NCI-H226 (cell line): ENCODE measurements at regions not wholly inside any gene's neighbourhood (a gene's known extent, or its start where the extent isn't known, plus 50 kb on each side); places are given as distances from the start of the nearest gene placed in this dataset.
A peak's percentile ranks its signal among the peaks of the same experiment; 100 is the strongest.
"Not testable (repeated sequence)": the region's sequence is repeated elsewhere in the genome, so short reads cannot be mapped to it uniquely, and the experiment has no call there.

Experiments
- DNase-seq: peaks from one replicate; pipeline ENCODE4 v3.0.0-alpha.2; 2015

- DNase-seq: no peak
Measured at GRCh38 chr1:221867003-221867402, 125.1 kb upstream of the DUSP10 start.

GRCh38 chr1:221865808-221866207, 123.9 kb upstream of the DUSP10 start:
- DNase-seq: no peak

- DNase-seq: no peak
Measured at GRCh38 chr1:221863635-221864034, 121.7 kb upstream of the DUSP10 start.

GRCh38 chr1:221862971-221863370, 121.1 kb upstream of the DUSP10 start:
- no peak for DNase-seq

- DNase-seq: peak; percentile 13
Measured at GRCh38 chr1:221858818-221859611, 117.1 kb upstream of the DUSP10 start.

- DNase-seq: not testable (repeated sequence)
Measured at GRCh38 chr1:221857094-221857444, 115.2 kb upstream of the DUSP10 start.

GRCh38 chr1:221856228-221857093, 114.6 kb upstream of the DUSP10 start:
- no peak for DNase-seq

GRCh38 chr1:221855156-221855555, 113.3 kb upstream of the DUSP10 start:
- DNase-seq: no peak

- no peak for DNase-seq
Measured at GRCh38 chr1:221851336-221851735, 109.4 kb upstream of the DUSP10 start.

- no peak for DNase-seq
Measured at GRCh38 chr1:221850470-221851187, 108.7 kb upstream of the DUSP10 start.

GRCh38 chr1:221849897-221850296, 108.0 kb upstream of the DUSP10 start:
- DNase-seq: no peak

- DNase-seq: no peak
Measured at GRCh38 chr1:221849110-221849509, 107.2 kb upstream of the DUSP10 start.

- DNase-seq: no peak
Measured at GRCh38 chr1:221847676-221848075, 105.8 kb upstream of the DUSP10 start.

- no peak for DNase-seq
Measured at GRCh38 chr1:221845650-221846371, 103.9 kb upstream of the DUSP10 start.

- DNase-seq: no peak
Measured at GRCh38 chr1:221841983-221842335, 100.1 kb upstream of the DUSP10 start.

GRCh38 chr1:221841251-221841982, 99.5 kb upstream of the DUSP10 start:
- DNase-seq: no peak

- DNase-seq: no peak
Measured at GRCh38 chr1:221840511-221841243, 98.8 kb upstream of the DUSP10 start.

- DNase-seq: peak; percentile 74
Measured at GRCh38 chr1:221839782-221840395, 98.0 kb upstream of the DUSP10 start.

GRCh38 chr1:221839321-221839720, 97.4 kb upstream of the DUSP10 start:
- no peak for DNase-seq

- no peak for DNase-seq
Measured at GRCh38 chr1:221837896-221838295, 96.0 kb upstream of the DUSP10 start.
